ENCODE measurements at regions not wholly inside any gene's neighbourhood (a gene's known extent, or its start where the extent isn't known, plus 50 kb on each side); places are given as distances from the start of the nearest gene placed in this dataset.

- peak overlapping the region; percentile 27 to 52 (median 44) for H3K4me3 ChIP-seq (ENCODE audit: control insufficient read depth in 2 of 3, extremely low read depth in 1 of 3, insufficient read depth in 2 of 3, low read depth in 1 of 3, low read length in 3 of 3)
- peak overlapping the region; percentile 87 for H3K27ac ChIP-seq (ENCODE audit: control insufficient read depth, insufficient read depth, low read length)
These were observed 142.6 kb upstream of the FST start for GRCh38 chr5:53337827-53338226.

GRCh38 chr5:53338971-53339370 lies 141.5 kb upstream of the FST start:
- H3K9me3 ChIP-seq (ENCODE audit: control insufficient read depth, low read depth, low read length), result no peaks in the 10 kb centered on the region
- H3K79me2 ChIP-seq (ENCODE audit: control insufficient read depth, insufficient read depth, low read length), result peaks cover 9% of the 10 kb centered on the region
- peaks cover 85% of the 10 kb centered on the region for H3K4me1 ChIP-seq (ENCODE audit: control insufficient read depth, extremely low read depth, insufficient read depth, low read length)
- no peak for DNase-seq (ENCODE audit: low read depth, low spot score)
- H3K9ac ChIP-seq (ENCODE audit: control insufficient read depth, extremely low read depth, insufficient read depth, low read length), result peak overlapping the region; percentile 57
- dilution Hi-C loops (cut with MboI; ENCODE audit: extremely low pct_ligation_motif_present, low sequenced_read_pairs), result no loop called here
- peak overlapping the region; percentile 87 for H3K27ac ChIP-seq (ENCODE audit: control insufficient read depth, insufficient read depth, low read length)
- peak overlapping the region; percentile 78 for H3K4me2 ChIP-seq (ENCODE audit: control insufficient read depth, extremely low read depth, insufficient read depth, low read depth, low read length)
- H3K4me3 ChIP-seq (ENCODE audit: control insufficient read depth in 2 of 3, extremely low read depth in 1 of 3, insufficient read depth in 2 of 3, low read depth in 1 of 3, low read length in 3 of 3), result peak overlapping the region; percentile 22 to 44 (median 27)
- no peaks in the 10 kb centered on the region for H4K20me1 ChIP-seq (ENCODE audit: control insufficient read depth, extremely low read depth, insufficient read depth, low read length)
- TF ChIP-seq, protein P1, sequence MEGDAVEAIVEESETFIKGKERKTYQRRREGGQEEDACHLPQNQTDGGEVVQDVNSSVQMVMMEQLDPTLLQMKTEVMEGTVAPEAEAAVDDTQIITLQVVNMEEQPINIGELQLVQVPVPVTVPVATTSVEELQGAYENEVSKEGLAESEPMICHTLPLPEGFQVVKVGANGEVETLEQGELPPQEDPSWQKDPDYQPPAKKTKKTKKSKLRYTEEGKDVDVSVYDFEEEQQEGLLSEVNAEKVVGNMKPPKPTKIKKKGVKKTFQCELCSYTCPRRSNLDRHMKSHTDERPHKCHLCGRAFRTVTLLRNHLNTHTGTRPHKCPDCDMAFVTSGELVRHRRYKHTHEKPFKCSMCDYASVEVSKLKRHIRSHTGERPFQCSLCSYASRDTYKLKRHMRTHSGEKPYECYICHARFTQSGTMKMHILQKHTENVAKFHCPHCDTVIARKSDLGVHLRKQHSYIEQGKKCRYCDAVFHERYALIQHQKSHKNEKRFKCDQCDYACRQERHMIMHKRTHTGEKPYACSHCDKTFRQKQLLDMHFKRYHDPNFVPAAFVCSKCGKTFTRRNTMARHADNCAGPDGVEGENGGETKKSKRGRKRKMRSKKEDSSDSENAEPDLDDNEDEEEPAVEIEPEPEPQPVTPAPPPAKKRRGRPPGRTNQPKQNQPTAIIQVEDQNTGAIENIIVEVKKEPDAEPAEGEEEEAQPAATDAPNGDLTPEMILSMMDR (optimal IDR thresholded peaks at IDR 0.05 in 1 of 3, IDR thresholded peaks at IDR 0.05 in 1 of 3, conservative IDR thresholded peaks at IDR 0.05 in 1 of 3; ENCODE audit: extremely low read depth in 1 of 3, insufficient read depth in 2 of 3, low read length in 3 of 3), result no peak
- no peak for FAIRE-seq
- H3K9me1 ChIP-seq (ENCODE audit: control insufficient read depth, extremely low read depth, insufficient read depth, low read length), result no peaks in the 10 kb centered on the region
- H3K36me3 ChIP-seq (ENCODE audit: control insufficient read depth in 2 of 2, extremely low read depth in 1 of 2, insufficient read depth in 2 of 2, low read length in 2 of 2), result peaks cover 0 to 4% of the 10 kb centered on the region in 2 experiments
- H3K27me3 ChIP-seq (ENCODE audit: control insufficient read depth, extremely low read depth, insufficient read depth, low read length), result no peaks in the 10 kb centered on the region
- no peak overlapping the region for H2AFZ ChIP-seq (ENCODE audit: control insufficient read depth, low read length)

More at GRCh38 chr5:53337827-53338226, 142.6 kb upstream of the FST start:
- dilution Hi-C loops (cut with MboI; ENCODE audit: extremely low pct_ligation_motif_present, low sequenced_read_pairs), result no loop called here
- DNase-seq (ENCODE audit: low read depth, low spot score), result no peak
- H3K9me3 ChIP-seq (ENCODE audit: control insufficient read depth, low read depth, low read length), result no peaks in the 10 kb centered on the region
- H3K9me1 ChIP-seq (ENCODE audit: control insufficient read depth, extremely low read depth, insufficient read depth, low read length), result no peaks in the 10 kb centered on the region
- H3K4me2 ChIP-seq (ENCODE audit: control insufficient read depth, extremely low read depth, insufficient read depth, low read depth, low read length), result peak overlapping the region; percentile 78
- no peaks in the 10 kb centered on the region for H4K20me1 ChIP-seq (ENCODE audit: control insufficient read depth, extremely low read depth, insufficient read depth, low read length)
- peaks cover 0 to 4% of the 10 kb centered on the region in 2 experiments for H3K36me3 ChIP-seq (ENCODE audit: control insufficient read depth in 2 of 2, extremely low read depth in 1 of 2, insufficient read depth in 2 of 2, low read length in 2 of 2)
- H3K79me2 ChIP-seq (ENCODE audit: control insufficient read depth, insufficient read depth, low read length), result peaks cover 9% of the 10 kb centered on the region
- TF ChIP-seq, protein P1 (optimal IDR thresholded peaks at IDR 0.05 in 1 of 3, IDR thresholded peaks at IDR 0.05 in 1 of 3, conservative IDR thresholded peaks at IDR 0.05 in 1 of 3; ENCODE audit: extremely low read depth in 1 of 3, insufficient read depth in 2 of 3, low read length in 3 of 3), result no peak
- H3K9ac ChIP-seq (ENCODE audit: control insufficient read depth, extremely low read depth, insufficient read depth, low read length), result peak overlapping the region; percentile 60
- peaks cover 83% of the 10 kb centered on the region for H3K4me1 ChIP-seq (ENCODE audit: control insufficient read depth, extremely low read depth, insufficient read depth, low read length)
- no peaks in the 10 kb centered on the region for H3K27me3 ChIP-seq (ENCODE audit: control insufficient read depth, extremely low read depth, insufficient read depth, low read length)
- FAIRE-seq, result peak; percentile 79
- no peak overlapping the region for H2AFZ ChIP-seq (ENCODE audit: control insufficient read depth, low read length)

Data from keratinocyte (primary cell).